ENCODE measurements at regions not wholly inside any gene's neighbourhood (a gene's known extent, or its start where the extent isn't known, plus 50 kb on each side); places are given as distances from the start of the nearest gene placed in this dataset.

- TF ChIP-seq EZH2phosphoT487 (IDR thresholded peaks at IDR 0.05) = no peak
- TF ChIP-seq, protein P1, sequence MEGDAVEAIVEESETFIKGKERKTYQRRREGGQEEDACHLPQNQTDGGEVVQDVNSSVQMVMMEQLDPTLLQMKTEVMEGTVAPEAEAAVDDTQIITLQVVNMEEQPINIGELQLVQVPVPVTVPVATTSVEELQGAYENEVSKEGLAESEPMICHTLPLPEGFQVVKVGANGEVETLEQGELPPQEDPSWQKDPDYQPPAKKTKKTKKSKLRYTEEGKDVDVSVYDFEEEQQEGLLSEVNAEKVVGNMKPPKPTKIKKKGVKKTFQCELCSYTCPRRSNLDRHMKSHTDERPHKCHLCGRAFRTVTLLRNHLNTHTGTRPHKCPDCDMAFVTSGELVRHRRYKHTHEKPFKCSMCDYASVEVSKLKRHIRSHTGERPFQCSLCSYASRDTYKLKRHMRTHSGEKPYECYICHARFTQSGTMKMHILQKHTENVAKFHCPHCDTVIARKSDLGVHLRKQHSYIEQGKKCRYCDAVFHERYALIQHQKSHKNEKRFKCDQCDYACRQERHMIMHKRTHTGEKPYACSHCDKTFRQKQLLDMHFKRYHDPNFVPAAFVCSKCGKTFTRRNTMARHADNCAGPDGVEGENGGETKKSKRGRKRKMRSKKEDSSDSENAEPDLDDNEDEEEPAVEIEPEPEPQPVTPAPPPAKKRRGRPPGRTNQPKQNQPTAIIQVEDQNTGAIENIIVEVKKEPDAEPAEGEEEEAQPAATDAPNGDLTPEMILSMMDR (IDR thresholded peaks at IDR 0.05) = no peak
- no peak for TF ChIP-seq EZH2 (IDR thresholded peaks at IDR 0.05)
- Mint-ChIP-seq H3K36me3 (no peaks in the 10 kb centered on the region), H3K27ac (no peak overlapping the region), H3K27me3 (ENCODE audit: insufficient read depth, low read depth) (peaks cover 3% of the 10 kb centered on the region), H3K4me1 (peaks cover 18% of the 10 kb centered on the region), H3K4me3 (no peak overlapping the region), H3K9me3 (peaks cover 6% of the 10 kb centered on the region)
- Histone ChIP-seq H3F3A (ENCODE audit: low read depth) (no peaks in the 10 kb centered on the region), H3K27me3 (no peaks in the 10 kb centered on the region), H4K20me1 (ENCODE audit: low read depth) (no peaks in the 10 kb centered on the region), H3K9ac (no peak overlapping the region), H3K4me3 (no peak overlapping the region), H2AFZ (replicated peaks) (no peak overlapping the region), H3K27ac (no peak overlapping the region), H3K4me1 (no peaks in the 10 kb centered on the region), H3K9me3 (ENCODE audit: low read depth) (no peaks in the 10 kb centered on the region), H3K79me2 (ENCODE audit: low read depth) (no peaks in the 10 kb centered on the region), H3K4me2 (no peak overlapping the region), H3K36me3 (no peaks in the 10 kb centered on the region)
- no peak for DNase-seq (ENCODE audit: low spot score)
Measured at GRCh38 chr4:77367638-77368037, 210.6 kb downstream of the CCNG2 start.

GRCh38 chr4:77372375-77372774 is 215.4 kb downstream of the CCNG2 start:
- Histone ChIP-seq H3K9ac (no peak overlapping the region), H3K79me2 (ENCODE audit: low read depth) (no peaks in the 10 kb centered on the region), H3K36me3 (no peaks in the 10 kb centered on the region), H3K27me3 (no peaks in the 10 kb centered on the region), H4K20me1 (ENCODE audit: low read depth) (no peaks in the 10 kb centered on the region), H3K4me2 (no peak overlapping the region), H3K4me3 (no peak overlapping the region), H3F3A (ENCODE audit: low read depth) (no peaks in the 10 kb centered on the region), H2AFZ (replicated peaks) (no peak overlapping the region), H3K27ac (no peak overlapping the region), H3K4me1 (no peaks in the 10 kb centered on the region), H3K9me3 (ENCODE audit: low read depth) (no peaks in the 10 kb centered on the region)
- H3K4me1 Mint-ChIP-seq = peaks cover 6% of the 10 kb centered on the region
- H3K9me3 Mint-ChIP-seq = no peaks in the 10 kb centered on the region
- H3K27ac Mint-ChIP-seq = no peak overlapping the region
- H3K36me3 Mint-ChIP-seq = no peaks in the 10 kb centered on the region
- TF ChIP-seq EZH2phosphoT487 (IDR thresholded peaks at IDR 0.05) = no peak
- TF ChIP-seq, protein P1 (IDR thresholded peaks at IDR 0.05) = no peak
- TF ChIP-seq EZH2 (IDR thresholded peaks at IDR 0.05) = no peak
- peaks cover 3% of the 10 kb centered on the region for H3K27me3 Mint-ChIP-seq (ENCODE audit: insufficient read depth, low read depth)
- no peak overlapping the region for H3K4me3 Mint-ChIP-seq
- no peak for DNase-seq (ENCODE audit: low spot score)

- Histone ChIP-seq H2AFZ (replicated peaks) (no peak overlapping the region), H3K9ac (no peak overlapping the region), H3K27me3 (no peaks in the 10 kb centered on the region), H3K79me2 (ENCODE audit: low read depth) (no peaks in the 10 kb centered on the region), H3K36me3 (no peaks in the 10 kb centered on the region), H3K4me3 (no peak overlapping the region), H3K27ac (no peak overlapping the region), H4K20me1 (ENCODE audit: low read depth) (no peaks in the 10 kb centered on the region), H3K9me3 (ENCODE audit: low read depth) (no peaks in the 10 kb centered on the region), H3F3A (ENCODE audit: low read depth) (no peaks in the 10 kb centered on the region), H3K4me1 (no peaks in the 10 kb centered on the region), H3K4me2 (no peak overlapping the region)
- no peak for DNase-seq (ENCODE audit: low spot score)
- no peaks in the 10 kb centered on the region for H3K27me3 Mint-ChIP-seq (ENCODE audit: insufficient read depth, low read depth)
- TF ChIP-seq EZH2phosphoT487 (IDR thresholded peaks at IDR 0.05) (no peak), EZH2 (IDR thresholded peaks at IDR 0.05) (no peak)
- TF ChIP-seq, protein P1 (IDR thresholded peaks at IDR 0.05) = no peak
- H3K27ac Mint-ChIP-seq = no peak overlapping the region
- H3K4me1 Mint-ChIP-seq = no peaks in the 10 kb centered on the region
- no peak overlapping the region for H3K4me3 Mint-ChIP-seq
- no peaks in the 10 kb centered on the region for H3K36me3 Mint-ChIP-seq
- no peaks in the 10 kb centered on the region for H3K9me3 Mint-ChIP-seq
Measured at GRCh38 chr4:77375866-77376607, 219.0 kb downstream of the CCNG2 start.
